ENCODE measurements at regions not wholly inside any gene's neighbourhood (a gene's known extent, or its start where the extent isn't known, plus 50 kb on each side); places are given as distances from the start of the nearest gene placed in this dataset.
"Not testable (repeated sequence)": the region's sequence is repeated elsewhere in the genome, so short reads cannot be mapped to it uniquely, and the experiment has no call there.

- DNase-seq, result no peak
Measured at GRCh38 chr1:70760154-70760553, 287.5 kb downstream of the PTGER3 start.

- DNase-seq, result no peak
Measured at GRCh38 chr1:70762386-70762785, 285.2 kb downstream of the PTGER3 start.

- DNase-seq, result no peak
Measured at GRCh38 chr1:70764747-70765146, 282.9 kb downstream of the PTGER3 start.

GRCh38 chr1:70767377-70767776 is 280.2 kb downstream of the PTGER3 start:
- DNase-seq, result no peak

GRCh38 chr1:70768216-70768615 is 279.4 kb downstream of the PTGER3 start:
- DNase-seq, result no peak

GRCh38 chr1:70778056-70778762 is 269.4 kb downstream of the PTGER3 start:
- DNase-seq, result no peak

- DNase-seq, result no peak
Measured at GRCh38 chr1:70778934-70779333, 268.7 kb downstream of the PTGER3 start.

GRCh38 chr1:70779571-70779970 is 268.0 kb downstream of the PTGER3 start:
- DNase-seq, result no peak

GRCh38 chr1:70785287-70785686 is 262.3 kb downstream of the PTGER3 start:
- no peak for DNase-seq

GRCh38 chr1:70790232-70790923 is 257.2 kb downstream of the PTGER3 start:
- DNase-seq, result no peak

- not testable (repeated sequence) for DNase-seq
Measured at GRCh38 chr1:70795064-70795463, 252.6 kb downstream of the PTGER3 start.

- not testable (repeated sequence) for DNase-seq
Measured at GRCh38 chr1:70796298-70796697, 251.3 kb downstream of the PTGER3 start.

- DNase-seq, result not testable (repeated sequence)
Measured at GRCh38 chr1:70802625-70803024, 245.0 kb downstream of the PTGER3 start.

GRCh38 chr1:70805641-70806040 is 242.0 kb downstream of the PTGER3 start:
- no peak for DNase-seq

- no peak for DNase-seq
Measured at GRCh38 chr1:70807088-70807664, 240.4 kb downstream of the PTGER3 start.

- DNase-seq, result no peak
Measured at GRCh38 chr1:70809069-70809468, 238.5 kb downstream of the PTGER3 start.

- DNase-seq, result no peak
Measured at GRCh38 chr1:70811815-70812214, 235.8 kb downstream of the PTGER3 start.

GRCh38 chr1:70812442-70813109 is 235.0 kb downstream of the PTGER3 start:
- DNase-seq, result no peak

GRCh38 chr1:70818401-70818800 is 229.2 kb downstream of the PTGER3 start:
- no peak for DNase-seq

GRCh38 chr1:70819231-70819630 is 228.4 kb downstream of the PTGER3 start:
- no peak for DNase-seq

- no peak for DNase-seq
Measured at GRCh38 chr1:70819785-70820184, 227.8 kb downstream of the PTGER3 start.

GRCh38 chr1:70820396-70820795 is 227.2 kb downstream of the PTGER3 start:
- DNase-seq, result no peak

GRCh38 chr1:70820995-70821394 is 226.6 kb downstream of the PTGER3 start:
- no peak for DNase-seq

- DNase-seq, result no peak
Measured at GRCh38 chr1:70826428-70826827, 221.2 kb downstream of the PTGER3 start.
